ENCODE measurements at regions not wholly inside any gene's neighbourhood (a gene's known extent, or its start where the extent isn't known, plus 50 kb on each side); places are given as distances from the start of the nearest gene placed in this dataset.
"Not testable (repeated sequence)": the region's sequence is repeated elsewhere in the genome, so short reads cannot be mapped to it uniquely, and the experiment has no call there.

DNA sequence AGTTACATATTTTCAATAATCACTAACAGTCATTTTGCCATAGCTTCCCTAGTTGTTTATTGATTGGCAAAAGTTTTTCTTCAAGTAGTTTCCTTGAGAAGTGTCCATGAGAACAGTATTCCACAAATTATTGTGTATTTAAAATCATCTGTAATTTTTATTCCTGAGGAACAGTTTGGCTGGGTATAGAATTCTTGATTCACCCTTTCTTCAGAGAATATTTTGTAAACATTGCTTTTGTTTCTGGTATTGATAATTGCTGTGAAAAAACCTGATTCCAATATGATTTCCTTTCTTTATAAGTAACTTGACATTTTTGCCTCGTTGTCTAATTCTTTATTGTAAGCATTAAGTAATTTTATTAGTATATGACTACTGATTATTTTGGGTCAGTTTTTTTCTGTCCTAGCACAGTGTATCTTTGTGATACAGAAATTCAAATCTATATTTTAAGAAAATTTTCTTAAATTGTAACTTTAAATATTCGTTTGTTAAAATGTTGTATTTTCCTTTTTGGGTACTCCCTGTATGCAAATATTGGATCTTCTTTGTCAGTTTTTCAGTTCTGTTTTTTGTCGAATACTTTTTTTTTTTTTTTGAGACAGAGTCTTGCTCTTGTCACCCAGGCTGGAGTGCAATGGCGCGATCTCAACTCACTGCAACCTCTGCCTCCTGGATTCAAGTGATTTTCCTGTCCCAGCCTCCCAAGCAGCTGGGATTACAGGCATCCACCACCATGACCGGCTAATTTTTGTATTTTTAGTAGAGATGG lies 162.0 kb upstream of the ATP2B1 start:
- no peak for DNase-seq

DNA sequence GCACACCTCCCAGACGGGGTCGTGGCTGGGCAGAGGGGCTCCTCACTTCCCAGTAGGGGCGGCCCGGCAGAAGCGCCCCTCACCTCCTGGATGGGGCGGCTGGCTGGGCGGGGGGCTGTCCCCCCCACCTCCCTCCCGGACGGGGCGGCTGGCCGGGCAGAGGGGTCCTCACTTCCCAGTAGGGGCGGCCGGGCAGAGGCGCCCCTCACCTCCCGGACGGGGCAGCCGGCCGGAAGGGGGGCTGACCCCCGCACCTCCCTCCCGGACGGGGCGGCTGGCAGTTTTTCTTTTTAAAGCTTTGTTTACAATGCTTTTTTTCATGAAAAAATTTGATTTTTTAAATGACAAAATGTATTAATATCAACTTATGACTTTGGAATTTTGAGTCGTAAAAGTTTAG lies 159.0 kb upstream of the ATP2B1 start:
- not testable (repeated sequence) for DNase-seq

- no peak for DNase-seq
These were observed 155.8 kb upstream of the ATP2B1 start for GRCh38 chr12:89864411-89864810.

DNA sequence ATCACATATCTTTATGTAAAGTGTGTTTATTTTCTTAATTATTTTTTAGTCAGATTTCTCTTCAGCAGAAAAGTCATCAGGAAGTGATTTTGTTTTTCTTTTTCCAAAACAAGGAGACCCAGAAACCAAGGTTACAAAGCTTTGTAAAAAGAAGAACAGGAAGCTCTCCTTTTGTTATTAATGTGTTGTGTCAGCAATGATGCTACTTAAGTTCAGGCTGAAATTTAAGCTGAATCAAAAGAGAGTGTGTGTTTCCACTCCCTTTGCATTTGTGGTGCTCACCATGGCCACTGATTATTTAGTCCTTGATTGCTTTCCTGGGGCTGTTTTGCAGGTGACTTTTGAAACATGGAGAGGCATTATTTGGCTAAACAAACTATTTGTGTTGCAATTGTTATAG lies 155.3 kb upstream of the ATP2B1 start:
- no peak for DNase-seq

GRCh38 chr12:89863493-89863938 lies 154.9 kb upstream of the ATP2B1 start:
- peak; percentile 80 for DNase-seq

DNA sequence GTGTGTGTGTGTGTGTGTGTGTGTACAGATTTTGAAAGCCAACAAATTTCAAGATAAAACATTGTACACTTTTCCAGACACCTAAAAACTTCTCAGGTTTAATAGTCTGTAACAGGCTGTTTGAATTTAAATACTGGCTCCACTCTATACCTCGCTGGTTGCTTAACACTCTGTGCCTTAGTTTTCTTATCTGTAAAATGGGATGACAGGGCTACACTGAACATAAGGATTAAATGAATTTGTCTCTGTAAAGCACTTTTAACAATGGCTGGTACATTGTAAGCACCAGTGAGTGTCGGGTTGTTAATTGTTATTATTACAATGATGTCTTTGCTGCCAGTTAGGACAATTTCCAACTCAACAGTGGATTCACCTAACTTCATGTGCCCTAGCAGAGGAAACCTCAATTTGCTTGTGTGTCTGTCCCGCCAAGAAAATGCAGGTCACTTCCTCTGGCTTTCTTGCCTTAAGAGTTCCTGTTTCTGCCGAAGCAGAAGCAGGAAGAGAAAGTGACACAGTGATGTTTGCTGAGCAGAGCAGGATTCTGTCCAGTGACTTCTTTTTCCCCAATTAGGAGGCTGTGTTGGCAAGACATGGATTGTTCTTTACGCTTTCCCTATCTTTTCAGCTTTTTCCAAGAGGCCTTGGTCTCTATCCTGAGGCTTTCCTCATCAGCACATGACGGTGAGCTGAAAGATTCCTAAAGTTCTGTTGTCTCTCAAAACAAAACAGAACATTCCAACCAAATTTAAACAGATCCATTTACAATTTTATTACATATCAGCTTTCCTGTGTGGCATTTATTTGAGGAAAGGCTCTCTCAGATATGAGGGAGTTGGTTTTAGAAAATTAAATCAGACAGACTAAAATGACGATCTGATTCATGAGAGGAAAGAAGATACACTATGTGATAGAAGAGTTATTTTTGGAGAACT lies 154.1 kb upstream of the ATP2B1 start:
- DNase-seq: peak; percentile 74

GRCh38 chr12:89861086-89861485 lies 152.4 kb upstream of the ATP2B1 start:
- peak; percentile 66 for DNase-seq

DNA sequence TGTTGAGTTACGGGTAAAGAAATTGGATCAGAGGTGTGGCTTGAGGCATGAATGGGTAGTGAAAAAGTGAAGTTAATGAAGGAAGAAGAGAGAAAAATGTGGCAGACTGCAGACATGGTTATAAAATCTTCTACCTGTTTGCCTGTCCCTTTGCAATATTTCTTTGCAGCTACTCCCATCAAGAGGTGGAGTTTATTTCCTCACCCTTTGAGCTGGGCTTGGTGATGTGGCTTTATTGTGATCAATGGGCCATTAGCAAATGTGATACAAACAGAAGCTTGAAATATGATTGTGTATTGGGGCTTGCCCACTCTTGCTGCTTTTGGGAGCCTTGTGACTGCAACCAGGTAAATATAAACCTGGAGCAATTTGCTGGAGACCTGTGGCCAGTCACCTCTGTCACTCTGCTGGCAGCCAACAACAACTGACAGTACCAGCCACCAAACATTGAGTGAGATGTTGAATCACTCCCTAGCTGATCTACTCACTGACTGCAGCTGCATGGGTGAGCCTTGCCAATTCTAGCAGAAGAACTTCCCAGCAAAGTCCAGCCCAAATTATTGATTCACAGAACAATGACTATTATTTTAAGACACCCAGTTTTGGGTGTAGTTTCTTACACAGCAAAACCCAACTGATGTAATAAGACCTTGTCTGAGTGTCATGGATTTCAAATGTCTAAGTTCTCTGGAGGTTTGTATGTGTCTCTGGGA lies 151.0 kb upstream of the ATP2B1 start:
- DNase-seq: no peak

GRCh38 chr12:89858718-89859117 lies 150.1 kb upstream of the ATP2B1 start:
- DNase-seq: no peak

GRCh38 chr12:89857652-89858274 lies 149.1 kb upstream of the ATP2B1 start:
- DNase-seq: no peak

DNA sequence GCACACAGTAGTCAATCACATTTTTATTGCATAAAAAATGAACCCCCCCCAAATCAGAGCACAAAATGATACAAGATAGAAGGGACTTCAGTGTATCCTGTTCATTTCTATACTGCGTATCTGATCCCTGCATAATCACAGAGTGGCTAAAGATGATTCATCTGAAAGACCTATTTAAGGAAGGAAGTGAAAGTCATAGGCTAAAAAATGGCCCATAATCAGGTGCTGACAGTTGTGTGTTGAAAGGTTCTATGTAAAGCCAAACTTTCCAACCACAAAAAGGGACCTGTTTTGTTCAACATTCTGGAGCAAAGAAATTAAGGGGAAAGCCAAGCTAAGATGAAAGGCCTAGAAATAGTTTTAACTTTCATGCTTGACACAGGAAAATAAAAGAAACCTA lies 147.8 kb upstream of the ATP2B1 start:
- no peak for DNase-seq

- no peak for DNase-seq
These were observed 140.1 kb upstream of the ATP2B1 start for GRCh38 chr12:89848732-89849131.

DNA sequence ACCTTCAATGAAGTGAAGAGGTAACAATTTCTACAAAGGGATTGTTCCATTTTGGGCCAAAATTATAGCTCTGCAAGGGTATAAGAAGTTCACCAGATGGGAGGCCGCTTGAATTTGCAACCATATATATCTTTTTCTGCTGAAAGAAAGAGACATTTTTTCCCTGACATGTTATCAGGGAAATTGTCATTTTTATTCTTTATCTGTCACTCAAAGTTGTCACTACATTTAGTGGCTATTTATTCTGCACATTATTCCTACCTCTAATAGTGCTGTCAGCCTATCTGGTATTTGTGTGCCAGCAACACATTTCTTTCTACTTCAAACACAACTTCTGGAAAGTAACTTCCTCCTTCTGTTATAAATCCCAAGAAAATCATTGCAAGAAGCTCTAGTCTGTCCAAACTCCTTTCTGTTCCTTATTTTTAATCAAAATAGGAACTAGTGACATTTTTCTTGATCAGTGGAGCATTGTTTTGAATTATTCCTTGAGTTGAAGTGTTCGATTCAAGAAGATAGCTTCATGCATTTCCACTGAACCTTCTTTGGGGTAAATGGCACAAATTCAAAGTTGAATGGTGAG lies 137.9 kb upstream of the ATP2B1 start:
- no peak for DNase-seq

GRCh38 chr12:89845767-89846166 lies 137.1 kb upstream of the ATP2B1 start:
- DNase-seq: no peak

DNA sequence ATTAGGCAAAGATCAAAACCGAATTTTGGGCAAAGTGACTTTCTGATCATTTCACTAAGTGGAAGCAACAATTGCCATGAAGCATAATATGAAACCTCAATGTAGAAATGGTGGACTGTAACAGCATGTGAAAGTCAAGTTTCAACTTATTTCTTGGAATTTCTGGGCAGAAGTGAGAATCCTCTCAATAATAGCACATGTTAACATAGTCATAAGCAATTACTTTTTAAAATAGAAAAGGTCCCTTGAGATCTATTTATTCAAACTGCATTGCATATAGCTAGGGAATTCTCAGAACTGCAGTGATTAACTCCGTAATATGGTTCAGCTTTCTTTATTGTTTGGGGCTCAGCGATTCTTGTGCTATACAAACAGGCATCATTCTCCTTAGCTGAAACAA lies 136.7 kb upstream of the ATP2B1 start:
- no peak for DNase-seq

GRCh38 chr12:89844539-89844938 lies 135.9 kb upstream of the ATP2B1 start:
- no peak for DNase-seq

- no peak for DNase-seq
These were observed 131.7 kb upstream of the ATP2B1 start for GRCh38 chr12:89840162-89840922.

- no peak for DNase-seq
These were observed 130.8 kb upstream of the ATP2B1 start for GRCh38 chr12:89839444-89839843.

GRCh38 chr12:89838833-89839232 lies 130.2 kb upstream of the ATP2B1 start:
- no peak for DNase-seq

DNA sequence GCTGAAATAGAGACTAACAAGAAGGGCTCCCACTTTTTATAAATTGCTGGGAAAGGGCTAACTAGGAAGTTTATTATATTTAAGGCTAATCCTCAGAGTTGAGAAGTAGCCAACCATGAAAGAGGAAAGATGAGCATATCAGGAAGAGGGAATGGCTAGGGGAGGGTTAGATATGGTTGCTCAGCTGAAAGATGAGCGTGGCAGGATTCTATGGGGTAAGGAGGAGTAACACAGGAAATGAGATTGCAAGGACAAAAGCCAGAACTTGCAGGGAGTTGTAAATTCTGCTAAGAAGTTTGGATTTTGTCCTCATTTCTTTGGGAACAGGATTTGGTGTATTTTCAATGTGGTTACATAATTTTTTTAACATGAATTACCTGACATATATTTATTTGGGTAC lies 127.4 kb upstream of the ATP2B1 start:
- DNase-seq: no peak

- no peak for DNase-seq
These were observed 126.0 kb upstream of the ATP2B1 start for GRCh38 chr12:89834676-89835075.

All from activated effector memory CD4-positive, alpha-beta T cell treated with anti-CD3 and anti-CD28 coated beads, Interleukin-2, amount 50 U/mL, for 16 hours (primary cell).